Testis (tissue), 2 donors: ENCODE measurements at regions not wholly inside any gene's neighbourhood (a gene's known extent, or its start where the extent isn't known, plus 50 kb on each side); places are given as distances from the start of the nearest gene placed in this dataset.

Experiments
- CTCF ChIP-seq, 3 experiments: fragments of 450-650 bp in 2 of 3; fragments of 200-600 bp in 1 of 3; sonication (generic) in 1 of 3; IDR thresholded peaks; one replicate each; pipeline ENCODE4 v1.5.1; 2016 to 2019; ENCODE audit warnings: antibody characterized with exemption in 3 of 3, mild to moderate bottlenecking in 2 of 3, moderate library complexity in 1 of 3
- POLR2A ChIP-seq: fragments of 450-650 bp; IDR thresholded peaks from one replicate; pipeline ENCODE4 v1.6.1; 2017; ENCODE audit warnings: antibody characterized with exemption, mild to moderate bottlenecking, moderate library complexity

GRCh38 chr10:57799625-57800024 is 468.1 kb downstream of the IPMK start:
- TF ChIP-seq CTCF (IDR thresholded peaks at IDR 0.05) (no peak), POLR2A (no peak)
